Effector memory CD4-positive, alpha-beta T cell (primary cell): ENCODE measurements at regions not wholly inside any gene's neighbourhood (a gene's known extent, or its start where the extent isn't known, plus 50 kb on each side); places are given as distances from the start of the nearest gene placed in this dataset.

Source experiments
- DNase-seq, 3 donors: peaks; one replicate each; pipeline ENCODE4 v3.0.0-alpha.2; 2020
- H3K27ac ChIP-seq: 2 replicates; pipeline ENCODE4 v1.7.0; 2013; ENCODE audit warnings: mild to moderate bottlenecking, low read length, moderate library complexity; ENCODE audit not compliant: insufficient read depth, poor library complexity, severe bottlenecking
- H3K27me3 ChIP-seq: replicated peaks from 2 replicates; pipeline ENCODE4 v1.7.0; 2013; ENCODE audit warnings: mild to moderate bottlenecking, low read length; ENCODE audit not compliant: insufficient read depth, control insufficient read depth, poor library complexity, severe bottlenecking
- H3K36me3 ChIP-seq: 2 replicates; pipeline ENCODE4 v1.7.0; 2013; ENCODE audit warnings: mild to moderate bottlenecking, low read length, moderate library complexity; ENCODE audit not compliant: control insufficient read depth, insufficient read depth
- H3K4me1 ChIP-seq: 2 replicates; pipeline ENCODE4 v1.7.0; 2013; ENCODE audit warnings: low read length, mild to moderate bottlenecking; ENCODE audit not compliant: control insufficient read depth, insufficient read depth, poor library complexity, severe bottlenecking
- H3K4me3 ChIP-seq: 2 replicates; pipeline ENCODE4 v1.7.0; 2013; ENCODE audit warnings: low read length, low read depth, mild to moderate bottlenecking; ENCODE audit not compliant: insufficient read depth, poor library complexity, severe bottlenecking
- H3K9me3 ChIP-seq: 2 replicates; pipeline ENCODE4 v1.7.0; 2013; ENCODE audit warnings: mild to moderate bottlenecking, low read length, moderate library complexity; ENCODE audit not compliant: control insufficient read depth

DNA sequence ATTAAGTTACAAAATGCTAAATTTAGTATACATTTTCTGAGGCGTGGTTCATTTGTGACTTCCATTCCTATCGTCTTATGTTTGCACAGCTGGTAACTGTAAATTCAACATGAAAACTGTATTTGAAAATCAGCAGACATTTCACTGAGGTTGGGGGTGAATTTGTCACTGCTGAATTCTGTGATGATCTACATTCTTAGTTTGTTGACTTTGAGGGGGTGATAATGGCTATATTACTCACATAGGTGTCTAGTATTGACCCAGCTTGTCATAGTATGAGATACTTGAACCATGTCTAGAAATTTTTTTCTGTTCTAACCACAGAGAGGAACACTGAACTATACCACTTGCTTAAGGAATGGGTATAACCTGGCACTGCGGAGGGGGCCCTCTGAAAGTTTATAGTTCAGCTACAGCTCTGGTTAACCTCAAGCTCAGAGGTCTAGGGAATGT, 313.3 kb downstream of the PIK3R1 start:
- Histone ChIP-seq H3K27me3 (no peaks in the 10 kb centered on the region), H3K27ac (no peak overlapping the region), H3K9me3 (no peaks in the 10 kb centered on the region), H3K36me3 (no peaks in the 10 kb centered on the region), H3K4me3 (no peak overlapping the region), H3K4me1 (no peaks in the 10 kb centered on the region)
- DNase-seq = no peak

DNA sequence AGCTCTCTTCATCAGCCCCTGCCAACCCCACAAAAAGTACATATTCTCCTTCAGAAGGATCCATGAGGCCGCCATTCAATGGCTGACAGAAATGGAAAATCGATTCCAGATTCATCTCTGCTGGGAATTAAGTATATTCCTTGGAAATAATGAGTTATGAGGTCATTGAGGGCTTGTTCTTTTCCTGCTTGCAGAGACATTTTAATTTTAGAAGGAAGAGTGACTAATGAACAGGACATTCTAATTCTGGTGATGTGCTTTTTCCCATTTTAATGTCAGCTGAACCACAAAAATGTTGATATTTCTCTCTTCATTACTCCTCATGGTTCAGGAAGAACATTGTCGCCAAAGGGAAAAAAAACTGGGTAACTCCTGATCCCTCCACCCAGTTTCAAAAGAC, 314.0 kb downstream of the PIK3R1 start:
- Histone ChIP-seq H3K27me3 (no peaks in the 10 kb centered on the region), H3K4me1 (no peaks in the 10 kb centered on the region), H3K4me3 (no peak overlapping the region), H3K36me3 (no peaks in the 10 kb centered on the region), H3K27ac (no peak overlapping the region), H3K9me3 (no peaks in the 10 kb centered on the region)
- DNase-seq = no peak

DNA sequence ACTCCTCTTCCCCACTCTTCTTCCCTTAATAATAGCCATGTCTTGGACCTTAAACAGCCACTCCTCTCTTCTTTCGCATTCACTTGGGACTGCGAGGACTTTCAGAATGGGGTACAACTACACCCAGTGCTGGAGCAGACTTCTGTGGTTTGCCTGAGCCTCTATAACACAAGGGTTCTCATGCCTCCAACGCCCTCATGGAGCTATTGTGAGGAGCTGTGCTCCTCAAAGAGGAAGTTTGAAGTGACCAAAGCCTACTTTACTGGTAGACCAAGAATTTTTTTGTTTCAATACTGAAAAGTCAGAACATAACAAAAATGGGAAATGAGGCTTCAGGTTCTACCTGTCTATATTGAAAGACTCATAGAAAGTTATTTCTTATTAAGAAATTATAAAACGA, 316.4 kb downstream of the PIK3R1 start:
- Histone ChIP-seq H3K4me1 (no peaks in the 10 kb centered on the region), H3K4me3 (no peak overlapping the region), H3K27me3 (peaks cover 5% of the 10 kb centered on the region), H3K36me3 (no peaks in the 10 kb centered on the region), H3K27ac (no peak overlapping the region), H3K9me3 (no peaks in the 10 kb centered on the region)
- no peak for DNase-seq

DNA sequence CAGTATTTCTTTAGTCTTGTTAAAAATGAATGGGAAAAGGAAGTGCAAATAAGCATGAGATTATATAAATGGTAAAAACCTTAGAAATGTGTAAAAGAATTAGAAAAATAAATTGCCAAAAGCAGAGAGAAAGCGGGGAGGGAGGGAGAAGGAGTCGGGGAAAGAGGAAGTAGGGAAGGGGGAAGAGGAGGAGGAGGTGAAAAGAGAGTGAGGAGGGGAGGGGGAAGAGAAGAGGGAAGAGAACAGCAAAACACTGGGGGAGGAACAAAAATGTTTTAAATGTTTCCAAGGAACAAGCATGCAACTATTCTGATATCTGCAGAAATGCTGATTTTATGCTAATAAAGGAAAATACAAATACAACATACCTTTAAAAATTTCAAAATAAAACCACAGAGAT, 317.5 kb downstream of the PIK3R1 start:
- DNase-seq = no peak
- no peak overlapping the region for H3K27ac ChIP-seq
- H3K36me3 ChIP-seq = no peaks in the 10 kb centered on the region

DNA sequence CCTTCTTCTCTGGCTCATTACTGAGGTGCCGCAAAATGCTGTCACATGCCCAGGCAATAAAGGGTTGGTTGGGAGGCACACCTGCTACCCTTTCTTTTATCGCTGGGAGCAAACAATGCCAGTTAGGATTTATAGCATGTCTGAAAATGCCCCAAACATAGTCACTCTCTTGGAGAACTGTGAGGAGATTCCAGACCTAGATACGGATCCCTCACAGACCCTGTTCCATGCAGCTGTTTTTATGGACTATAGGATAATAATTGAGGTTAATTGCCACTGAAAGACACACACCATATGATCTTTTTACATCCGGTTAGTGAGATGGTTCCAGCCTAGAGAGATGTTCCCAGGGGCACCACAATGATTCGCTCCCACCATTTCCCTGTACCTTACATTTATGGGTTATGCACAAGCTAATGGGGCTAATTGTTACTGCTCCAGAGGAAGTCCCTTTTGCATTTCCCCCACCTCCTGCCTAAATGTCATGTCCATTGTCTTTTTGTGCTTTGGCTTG, 318.1 kb downstream of the PIK3R1 start:
- Histone ChIP-seq H3K4me1 (no peaks in the 10 kb centered on the region), H3K27ac (no peak overlapping the region), H3K27me3 (peaks cover 5% of the 10 kb centered on the region), H3K4me3 (no peak overlapping the region), H3K9me3 (no peaks in the 10 kb centered on the region), H3K36me3 (no peaks in the 10 kb centered on the region)
- no peak for DNase-seq

More for the DNA sequence above, 317.5 kb downstream of the PIK3R1 start:
- peaks cover 5% of the 10 kb centered on the region for H3K27me3 ChIP-seq
- H3K4me3 ChIP-seq = no peak overlapping the region
- H3K4me1 ChIP-seq = no peaks in the 10 kb centered on the region
- H3K9me3 ChIP-seq = no peaks in the 10 kb centered on the region

DNA sequence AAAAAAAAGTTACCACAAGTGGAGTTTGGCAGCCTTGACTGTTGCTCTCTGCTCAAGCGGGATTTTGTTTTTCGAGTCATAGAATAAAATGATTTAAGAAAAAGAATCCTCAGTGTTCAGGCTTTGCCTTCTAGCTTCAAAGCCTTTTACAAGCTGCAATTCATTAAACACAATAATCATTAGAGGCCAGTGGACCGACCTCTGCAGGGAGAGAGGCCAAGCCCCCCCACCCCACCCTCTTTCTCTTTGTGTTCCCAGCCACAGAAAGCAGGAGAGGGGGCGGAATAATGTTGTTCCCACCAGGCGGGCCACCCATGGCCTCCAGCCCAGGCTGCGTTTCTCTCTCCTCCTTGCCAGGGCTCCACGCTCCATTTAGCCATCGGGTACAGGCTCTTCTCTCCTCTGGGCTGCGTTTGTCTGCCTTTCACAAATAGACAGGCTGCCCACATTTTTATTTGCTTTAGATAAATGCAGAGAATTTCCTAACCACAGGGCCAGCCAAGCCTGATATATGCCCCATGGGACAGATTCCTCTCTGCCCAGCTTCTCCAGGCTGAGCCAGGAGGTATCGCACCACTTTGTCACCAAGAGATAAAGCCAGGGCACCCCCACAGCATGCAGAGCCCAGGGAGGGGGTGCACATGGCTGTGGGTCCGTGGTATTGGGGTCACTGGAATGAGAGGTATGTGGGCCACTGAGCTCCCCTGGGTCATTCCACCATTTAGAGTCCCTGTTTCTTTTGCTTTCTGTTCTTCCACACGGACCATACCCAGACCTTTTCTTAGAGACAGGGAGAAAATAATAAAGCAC, 318.8 kb downstream of the PIK3R1 start:
- Histone ChIP-seq H3K4me3 (no peak overlapping the region), H3K36me3 (no peaks in the 10 kb centered on the region), H3K4me1 (no peaks in the 10 kb centered on the region), H3K9me3 (no peaks in the 10 kb centered on the region), H3K27me3 (peaks cover 5% of the 10 kb centered on the region), H3K27ac (no peak overlapping the region)
- DNase-seq = no peak

DNA sequence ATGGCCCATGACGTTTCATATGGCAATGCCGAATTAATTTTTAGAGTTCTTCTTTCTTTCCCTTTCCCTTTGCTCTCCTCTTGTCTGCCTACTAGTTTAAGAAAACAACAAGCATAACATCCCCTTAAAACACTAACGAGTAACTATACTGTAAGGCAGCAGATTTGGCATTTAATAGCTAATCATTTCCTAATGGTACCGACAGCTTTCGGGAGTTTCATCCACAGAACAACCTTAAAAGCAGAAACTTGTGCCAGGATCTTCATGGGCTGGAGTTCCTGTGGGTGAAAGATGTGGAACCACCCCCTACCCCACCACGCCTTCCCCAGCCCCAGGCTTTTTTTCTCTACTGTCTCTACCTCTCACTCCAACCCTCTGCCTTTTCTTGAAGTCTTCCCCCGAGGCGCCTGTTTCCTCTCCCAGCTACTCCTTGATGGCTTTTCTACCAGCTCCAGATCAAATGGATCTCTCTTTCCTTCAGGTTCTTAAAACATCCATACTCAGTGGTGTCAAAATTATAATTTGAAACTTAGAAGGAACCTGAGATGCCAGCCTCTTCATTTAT, 319.5 kb downstream of the PIK3R1 start:
- peaks cover 5% of the 10 kb centered on the region for H3K27me3 ChIP-seq
- H3K9me3 ChIP-seq = no peaks in the 10 kb centered on the region
- no peak overlapping the region for H3K27ac ChIP-seq
- H3K4me3 ChIP-seq = no peak overlapping the region
- no peaks in the 10 kb centered on the region for H3K36me3 ChIP-seq
- no peak for DNase-seq
- H3K4me1 ChIP-seq = no peaks in the 10 kb centered on the region

DNA sequence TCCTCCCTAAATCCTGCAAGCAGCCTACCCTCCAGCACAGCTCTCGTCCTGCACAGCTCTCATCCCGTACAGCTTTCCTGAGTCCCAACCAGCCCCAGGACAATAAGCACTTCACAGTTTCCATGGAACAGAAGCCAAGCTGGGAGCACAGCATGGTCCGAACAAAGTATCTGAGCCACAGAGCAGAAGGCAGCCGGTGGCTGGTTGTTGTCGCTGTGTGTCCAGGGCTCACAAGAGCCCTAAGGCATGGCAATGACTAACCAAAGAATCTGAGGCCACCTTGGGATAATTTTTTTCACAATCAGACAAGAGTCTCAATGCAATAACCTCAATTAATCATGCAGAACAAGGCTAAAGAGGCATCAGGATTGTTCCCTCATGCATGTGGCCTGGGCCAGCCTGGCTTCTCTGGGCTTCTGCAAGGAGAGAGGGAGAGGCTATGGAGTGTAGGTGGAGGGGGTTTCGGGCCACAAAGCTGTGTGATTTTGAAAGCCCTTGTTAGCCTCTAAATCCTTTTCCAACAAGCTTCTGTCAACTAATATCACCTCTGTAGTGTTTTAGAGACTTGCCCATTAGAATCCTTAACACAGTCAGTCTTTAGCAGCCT, 323.4 kb downstream of the PIK3R1 start:
- H3K9me3 ChIP-seq = no peaks in the 10 kb centered on the region
- H3K27me3 ChIP-seq = peaks cover 5% of the 10 kb centered on the region

DNA sequence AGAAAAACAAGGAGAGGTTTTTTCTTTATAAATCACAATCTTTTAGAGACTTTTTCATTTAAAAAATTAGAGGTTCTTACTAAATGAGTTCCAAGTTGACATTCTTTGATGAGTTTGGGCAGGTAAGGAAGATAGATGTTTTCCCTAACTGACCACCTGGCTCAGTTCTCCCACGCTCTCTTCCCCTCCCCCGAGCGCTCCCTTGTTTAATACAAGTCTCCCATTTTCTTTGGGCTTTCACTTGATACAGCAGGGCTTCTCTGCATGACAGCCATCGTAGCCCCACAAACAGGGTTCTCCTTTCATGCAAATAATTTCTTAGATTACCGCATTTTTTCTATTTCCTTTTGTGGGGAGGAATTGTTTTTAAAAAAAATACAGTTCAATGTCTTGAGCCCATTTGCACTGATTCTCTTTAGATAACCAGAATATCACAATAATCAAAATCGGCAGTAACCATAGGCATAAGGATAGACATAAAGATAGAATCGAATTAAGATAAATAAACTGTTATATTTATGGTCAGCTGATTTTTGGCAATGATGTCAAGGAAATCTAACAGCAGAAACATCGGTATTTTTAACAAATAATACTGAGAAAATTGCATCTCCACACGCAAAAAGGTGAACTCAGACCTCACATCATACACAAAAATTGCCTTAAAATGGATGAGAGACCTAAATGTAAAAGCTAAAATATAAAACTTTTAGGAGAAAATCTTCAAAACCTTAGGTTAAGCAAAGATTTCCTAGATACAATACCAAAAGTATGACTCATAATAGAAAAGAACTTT, 325.4 kb downstream of the PIK3R1 start:
- Histone ChIP-seq H3K9me3 (no peaks in the 10 kb centered on the region), H3K27me3 (peaks cover 5% of the 10 kb centered on the region), H3K4me3 (no peak overlapping the region), H3K27ac (no peak overlapping the region), H3K4me1 (no peaks in the 10 kb centered on the region), H3K36me3 (no peaks in the 10 kb centered on the region)
- no peak for DNase-seq

More for the DNA sequence above, 323.4 kb downstream of the PIK3R1 start:
- no peak overlapping the region for H3K4me3 ChIP-seq
- H3K36me3 ChIP-seq = no peaks in the 10 kb centered on the region
- no peaks in the 10 kb centered on the region for H3K4me1 ChIP-seq
- DNase-seq = no peak
- no peak overlapping the region for H3K27ac ChIP-seq
